ENCODE measurements at regions not wholly inside any gene's neighbourhood (a gene's known extent, or its start where the extent isn't known, plus 50 kb on each side); places are given as distances from the start of the nearest gene placed in this dataset.

DNA sequence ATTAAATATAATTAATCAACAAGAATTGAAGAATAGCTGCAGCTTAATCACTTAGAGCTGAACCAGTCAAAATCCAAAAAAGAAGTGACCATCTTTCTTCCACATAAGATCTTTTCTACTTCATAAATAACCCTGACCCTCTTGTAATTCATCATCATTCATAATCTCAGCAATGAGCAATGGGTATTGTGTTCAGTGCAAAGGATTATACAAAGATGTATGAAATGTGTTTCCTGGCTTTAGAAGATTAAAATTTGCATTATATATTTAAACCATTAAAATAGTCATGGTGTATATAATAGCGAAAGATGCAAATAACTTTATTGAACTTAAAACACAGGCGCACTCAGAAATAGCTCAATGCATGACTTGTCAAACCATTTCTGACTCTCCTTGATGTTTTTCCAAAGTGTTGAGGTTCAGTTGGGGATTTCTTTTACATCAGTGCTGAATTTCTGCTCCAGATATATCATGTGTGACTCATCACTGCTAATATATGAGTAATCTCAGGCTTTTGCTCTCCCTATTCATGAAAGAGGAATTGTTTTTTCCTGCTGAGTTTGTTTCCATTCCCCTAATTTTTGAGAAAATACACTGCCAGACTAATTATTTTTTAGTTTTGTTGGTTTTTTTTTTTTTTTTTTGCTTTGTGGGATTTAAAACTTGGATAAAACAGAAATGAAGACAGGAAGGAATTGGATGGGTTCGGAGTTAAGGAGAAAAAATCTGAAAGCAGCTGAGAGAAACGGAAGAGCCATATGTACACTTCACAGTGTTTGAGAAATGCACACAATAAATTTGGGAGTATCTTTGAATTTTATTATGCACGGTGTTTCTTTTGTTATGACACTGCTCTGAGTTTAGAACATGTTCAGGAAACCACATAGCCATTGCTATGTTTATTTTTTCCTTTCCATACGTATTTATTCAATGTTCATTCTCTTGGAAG is 290.1 kb upstream of the PCDH7 start:
- DNase-seq (ENCODE audit: insufficient read length, low spot score): peak; percentile 18
- no peak for FAIRE-seq

DNA sequence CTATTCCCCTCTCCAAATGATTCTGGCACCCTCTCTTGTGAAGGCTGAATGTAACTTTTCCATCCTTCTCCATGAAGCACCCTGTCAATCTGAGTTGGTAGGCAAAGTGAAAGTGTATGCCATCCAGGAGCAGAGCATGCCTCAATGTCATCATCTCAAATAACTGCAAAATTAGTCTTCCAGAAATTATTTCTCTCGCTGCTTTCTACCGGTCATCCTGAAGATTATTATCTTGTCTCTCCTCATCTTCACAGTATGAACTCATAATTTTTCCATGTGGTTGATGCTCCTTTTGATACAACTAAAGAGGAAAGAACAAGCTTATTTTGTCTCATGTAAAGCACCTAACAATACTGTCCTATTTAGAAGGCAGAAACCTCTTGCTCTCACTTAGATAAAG is 285.5 kb upstream of the PCDH7 start:
- FAIRE-seq (no peak), DNase-seq (ENCODE audit: insufficient read length, low spot score) (no peak)

DNA sequence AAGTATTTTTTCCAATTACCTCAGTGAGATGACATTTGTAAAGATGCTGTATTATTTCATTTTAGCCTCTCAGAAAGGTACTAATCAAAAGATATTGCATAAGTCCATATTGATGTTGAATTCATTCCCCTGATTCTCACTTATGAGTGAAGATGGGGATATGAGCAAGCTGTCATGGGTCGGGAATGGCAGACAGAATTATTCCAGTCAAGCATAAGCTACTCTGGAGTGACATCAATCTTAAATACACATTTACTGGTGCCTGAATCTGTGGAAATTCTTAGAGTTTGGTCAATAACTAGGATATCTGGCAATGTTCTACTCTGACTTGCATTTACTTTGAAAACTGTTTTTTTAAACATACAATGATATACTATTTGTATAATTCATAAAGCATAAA is 283.8 kb upstream of the PCDH7 start:
- DNase-seq (ENCODE audit: insufficient read length, low spot score): no peak
- FAIRE-seq: no peak

DNA sequence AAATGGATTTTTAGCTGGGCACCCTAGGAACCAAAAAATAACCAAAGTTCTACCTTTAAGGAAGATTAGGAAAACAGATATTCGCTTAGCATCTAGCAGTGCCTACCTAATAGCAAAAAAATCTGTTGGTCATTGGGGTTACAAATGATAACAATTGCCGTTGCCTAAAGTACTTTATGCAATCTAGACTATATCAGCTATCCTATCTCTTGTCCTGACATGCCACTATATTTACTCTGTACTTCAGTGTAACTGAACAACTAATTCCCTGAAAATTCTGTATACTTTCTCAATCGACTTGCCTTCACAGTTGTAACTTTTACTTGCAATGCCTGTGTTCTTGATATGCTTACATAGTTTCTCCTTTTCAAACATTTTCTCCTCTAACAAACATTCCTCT is 282.9 kb upstream of the PCDH7 start:
- DNase-seq (ENCODE audit: insufficient read length, low spot score): no peak
- no peak for FAIRE-seq

DNA sequence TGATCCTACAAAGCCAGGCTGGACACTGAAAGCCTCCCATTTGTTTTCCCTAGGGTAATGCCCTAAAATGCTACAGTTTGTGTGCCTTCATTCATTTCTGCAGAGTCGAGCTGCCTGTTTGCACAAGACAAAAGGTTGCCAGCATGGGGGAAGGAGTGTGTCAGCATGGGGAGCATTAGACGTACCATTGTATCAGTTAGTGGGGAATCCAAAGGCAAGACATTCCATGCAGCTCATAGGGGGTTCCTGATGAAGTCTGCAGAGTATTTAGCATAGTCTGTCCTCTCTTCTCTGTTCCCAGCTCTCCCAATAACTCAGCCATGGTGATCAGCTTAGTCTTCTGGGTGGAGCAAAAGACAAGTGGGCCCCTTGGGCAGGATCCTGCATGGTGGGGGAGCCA is 276.9 kb upstream of the PCDH7 start:
- DNase-seq (ENCODE audit: insufficient read length, low spot score) (no peak), FAIRE-seq (no peak)

DNA sequence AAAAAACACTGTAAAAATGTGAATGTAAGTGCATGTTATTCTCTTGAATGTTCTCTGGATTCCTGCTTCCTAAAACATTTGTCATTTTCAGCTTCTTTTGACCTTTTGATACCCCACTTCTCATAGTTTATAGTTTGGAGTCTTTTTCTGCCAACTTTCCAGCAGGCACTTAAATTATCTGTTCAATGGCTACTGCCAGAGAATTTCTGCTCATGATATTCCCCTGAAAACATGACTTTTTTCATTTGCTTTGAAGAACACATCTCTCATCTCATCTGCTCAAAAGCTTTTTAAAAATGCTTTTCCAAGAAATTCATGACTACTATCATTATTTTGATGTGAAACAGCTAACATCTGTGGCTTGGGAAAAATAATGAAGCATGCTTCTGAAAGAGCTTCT is 269.7 kb upstream of the PCDH7 start:
- FAIRE-seq (no peak), DNase-seq (ENCODE audit: insufficient read length, low spot score) (no peak)

DNA sequence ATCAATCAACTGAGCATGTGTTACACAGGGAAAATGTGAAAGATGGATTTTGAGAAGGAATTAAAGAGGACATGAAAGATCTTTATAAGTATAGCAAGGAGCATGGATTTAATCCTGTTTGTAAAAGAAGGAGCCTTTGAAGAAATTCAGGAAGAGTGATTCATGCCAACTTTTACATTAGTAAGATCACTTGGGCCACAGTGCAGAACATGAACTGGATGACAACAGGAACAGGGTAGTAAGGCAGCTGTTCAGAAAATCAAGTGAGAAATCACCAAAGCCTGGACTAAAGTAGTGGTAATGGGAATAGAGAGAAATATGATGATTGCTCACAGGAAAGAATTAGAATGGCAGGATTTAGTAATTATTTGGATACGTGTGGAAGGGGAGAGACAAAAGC is 265.7 kb upstream of the PCDH7 start:
- no peak for DNase-seq (ENCODE audit: insufficient read length, low spot score)
- no peak for FAIRE-seq

DNA sequence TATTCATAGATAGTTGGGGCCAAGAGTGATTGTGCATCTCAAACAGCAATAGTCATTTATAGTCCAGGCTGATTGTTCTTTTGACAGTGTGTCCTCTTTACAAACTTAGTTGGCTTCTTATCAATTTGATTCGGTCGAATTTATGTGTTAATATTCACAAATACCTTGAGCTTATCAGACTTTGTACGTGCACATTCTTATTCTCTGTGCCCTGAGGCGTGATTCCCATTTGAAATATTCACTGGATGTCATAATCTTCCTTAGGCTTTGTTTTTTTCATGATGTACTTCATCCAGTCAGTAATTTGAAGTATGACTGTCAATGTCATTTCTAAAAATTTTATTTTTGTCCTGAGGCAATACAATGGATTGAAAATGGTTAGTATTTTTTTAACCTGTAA is 263.5 kb upstream of the PCDH7 start:
- DNase-seq (ENCODE audit: insufficient read length, low spot score): no peak
- no peak for FAIRE-seq

DNA sequence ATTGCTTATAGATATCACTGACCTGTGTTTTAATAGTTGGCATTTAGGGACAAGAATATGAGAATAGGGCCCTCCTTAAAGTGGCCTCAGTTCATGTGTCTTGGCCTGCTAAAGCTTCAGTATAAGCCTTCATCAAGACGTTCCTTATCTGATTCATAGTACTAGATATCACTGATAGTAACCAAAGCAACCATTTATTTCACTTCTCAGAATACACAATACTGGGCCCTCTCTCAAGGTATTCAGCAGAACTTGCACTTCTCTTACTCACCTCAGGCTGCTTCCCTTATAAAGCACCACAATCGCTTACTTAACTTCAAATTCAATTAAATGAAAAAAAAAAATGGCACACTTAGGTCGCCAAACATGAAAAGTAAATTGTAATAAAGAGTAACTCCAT is 259.4 kb upstream of the PCDH7 start:
- no peak for DNase-seq (ENCODE audit: insufficient read length, low spot score)
- no peak for FAIRE-seq

DNA sequence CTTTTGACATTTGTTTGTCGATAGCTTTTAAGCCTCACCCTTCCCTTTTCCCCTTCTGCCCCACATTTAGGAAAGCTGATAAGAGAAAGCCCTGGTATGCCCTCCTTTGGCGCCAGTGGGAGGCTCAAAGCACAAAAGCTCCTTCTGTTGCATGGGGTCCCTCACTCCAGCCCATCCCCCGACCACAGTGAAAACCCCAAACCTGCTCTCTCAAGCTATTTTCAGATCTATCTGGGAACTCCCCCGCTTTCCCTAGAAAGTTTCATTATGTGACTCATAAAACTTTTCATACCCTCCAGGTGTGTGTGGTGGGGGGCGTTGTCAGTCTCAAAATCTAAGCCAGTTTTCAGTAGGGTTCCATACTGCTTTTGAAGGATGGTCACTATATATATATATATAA is 259.0 kb upstream of the PCDH7 start:
- no peak for FAIRE-seq
- DNase-seq (ENCODE audit: insufficient read length, low spot score): no peak

DNA sequence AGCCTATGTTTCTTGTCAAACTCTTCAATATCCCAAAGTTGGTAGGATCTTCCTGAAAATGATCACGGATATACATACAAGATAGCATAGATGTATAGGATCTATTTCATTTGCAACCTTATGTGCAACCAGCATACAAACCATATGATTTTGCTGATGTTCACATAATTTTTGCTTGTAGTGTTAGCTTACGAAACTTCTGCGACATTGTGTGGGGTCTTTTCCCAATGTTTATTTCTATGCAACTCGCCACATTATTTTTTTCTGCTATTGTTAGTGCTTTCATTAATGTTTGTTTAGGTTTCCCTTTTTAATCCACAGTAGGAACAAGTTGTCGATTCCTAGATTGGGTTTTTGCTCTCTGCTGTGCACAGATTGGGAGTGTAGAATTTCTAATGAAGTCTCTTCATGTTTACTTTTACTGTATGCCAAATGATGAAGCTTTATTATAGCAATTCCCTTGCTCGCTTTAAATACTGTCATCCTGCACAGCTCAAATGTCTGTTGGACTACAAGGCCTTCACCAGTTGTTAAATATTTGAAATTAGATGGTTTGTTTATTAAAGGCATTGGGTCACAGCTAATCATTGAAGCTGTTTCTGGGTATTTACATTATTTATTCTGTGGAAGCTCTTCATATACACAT is 257.6 kb upstream of the PCDH7 start:
- FAIRE-seq (no peak), DNase-seq (ENCODE audit: insufficient read length, low spot score) (no peak)

DNA sequence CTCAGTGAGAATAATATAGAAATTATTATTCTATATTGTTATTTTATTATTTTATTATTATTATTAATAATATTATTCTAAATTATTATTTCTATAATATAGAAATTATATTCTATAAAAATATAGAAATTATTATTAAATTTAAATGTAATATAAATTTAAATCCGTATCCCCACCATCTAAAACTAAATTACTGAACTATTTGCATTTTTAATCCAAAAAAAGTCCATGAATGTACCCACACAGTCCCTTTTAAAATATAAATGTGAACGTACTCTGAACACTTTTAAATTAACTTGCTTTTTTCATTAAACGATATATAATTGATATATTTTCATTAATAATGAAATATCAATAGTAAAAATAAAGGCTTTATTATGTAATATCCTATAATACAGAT is 248.3 kb upstream of the PCDH7 start:
- FAIRE-seq: no peak
- DNase-seq (ENCODE audit: insufficient read length, low spot score): no peak

DNA sequence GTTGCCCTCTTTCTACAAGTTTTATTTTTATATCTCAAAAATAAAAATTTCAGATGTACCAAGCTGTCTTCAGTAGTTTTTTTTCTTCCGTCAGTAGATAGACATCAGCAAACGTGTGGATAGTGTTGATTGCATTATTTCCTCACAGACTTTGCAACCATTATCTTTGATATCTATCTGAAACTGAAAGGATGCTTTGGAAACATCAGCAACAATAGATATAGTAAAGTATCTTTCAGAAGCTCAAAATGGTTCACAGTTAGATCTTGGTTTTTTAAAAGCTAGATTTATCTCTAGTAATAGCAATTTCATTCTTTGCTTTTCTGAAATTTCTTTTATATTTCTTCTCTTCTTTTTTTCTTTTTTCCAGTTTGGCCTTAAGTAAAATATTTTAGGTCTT is 246.9 kb upstream of the PCDH7 start:
- no peak for FAIRE-seq

DNA sequence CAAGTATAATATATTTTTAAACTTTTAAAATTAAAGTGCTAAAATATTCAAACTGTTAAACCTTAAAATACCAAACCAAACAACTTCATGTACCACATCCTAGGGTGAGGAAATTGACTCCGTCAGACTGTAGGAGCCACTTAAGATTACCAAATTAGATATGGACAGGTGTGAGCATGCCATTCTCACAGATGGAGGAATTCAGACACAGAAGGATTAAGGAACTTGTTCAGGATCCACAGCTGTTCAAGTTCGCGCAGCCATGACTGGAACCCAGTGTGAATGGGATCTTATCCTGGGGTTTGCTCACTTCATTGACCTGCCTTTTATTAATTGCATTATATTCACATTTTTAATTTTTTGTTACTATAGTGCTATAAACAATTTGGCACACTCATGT is 224.9 kb upstream of the PCDH7 start:
- DNase-seq (ENCODE audit: insufficient read length, low spot score): no peak
- no peak for FAIRE-seq

More for the DNA sequence above, 246.9 kb upstream of the PCDH7 start:
- DNase-seq (ENCODE audit: insufficient read length, low spot score): no peak

DNA sequence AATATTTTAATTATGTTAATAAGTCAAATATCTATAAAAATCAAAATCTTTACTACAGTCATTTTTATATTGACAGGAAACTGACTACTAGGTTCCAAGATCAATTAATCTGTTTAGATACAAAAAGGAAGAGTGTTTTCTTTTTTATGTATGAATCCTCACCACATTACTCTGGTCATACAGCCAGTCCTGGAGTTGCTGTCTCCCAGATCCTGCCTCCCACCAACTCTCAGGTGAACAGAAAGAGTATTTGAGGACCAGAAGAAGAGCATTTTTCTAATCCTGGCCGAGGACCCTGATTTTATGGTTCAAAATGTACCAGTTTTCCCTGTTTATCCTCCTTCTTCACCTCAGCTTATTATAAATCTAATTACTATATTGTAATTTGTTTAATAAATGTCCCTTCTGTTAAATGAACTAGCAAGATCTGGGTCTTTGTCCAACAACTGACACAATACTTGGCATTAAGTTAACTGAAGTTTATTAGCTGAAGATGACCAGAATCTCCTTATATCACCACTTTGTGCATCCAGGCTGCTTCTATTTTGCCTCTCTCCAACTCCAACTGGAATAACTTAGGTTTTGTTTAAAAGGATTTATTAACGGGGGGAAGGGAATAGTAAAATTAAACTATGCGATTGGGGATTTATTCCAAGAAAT is 224.4 kb upstream of the PCDH7 start:
- FAIRE-seq (no peak), DNase-seq (ENCODE audit: insufficient read length, low spot score) (no peak)

DNA sequence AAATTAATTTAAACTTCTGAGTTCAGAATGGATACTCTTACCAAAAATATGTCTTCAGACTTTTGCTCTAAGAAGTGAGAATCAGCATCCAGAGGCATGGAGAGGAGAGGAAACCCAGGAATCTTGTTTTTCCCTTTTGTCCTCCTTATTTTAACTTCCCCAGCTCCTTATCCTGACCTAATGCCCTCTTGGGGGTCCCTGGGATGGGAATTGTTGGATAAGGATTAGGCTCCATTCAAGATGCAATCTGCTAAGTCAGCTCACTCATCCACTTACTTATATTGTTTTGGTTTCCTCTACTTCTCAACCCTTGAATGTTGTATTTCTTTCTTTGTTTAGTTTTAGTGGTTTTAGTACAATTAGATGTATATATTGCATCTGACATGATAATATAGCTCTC is 208.4 kb upstream of the PCDH7 start:
- no peak for DNase-seq (ENCODE audit: insufficient read length, low spot score)
- no peak for FAIRE-seq

DNA sequence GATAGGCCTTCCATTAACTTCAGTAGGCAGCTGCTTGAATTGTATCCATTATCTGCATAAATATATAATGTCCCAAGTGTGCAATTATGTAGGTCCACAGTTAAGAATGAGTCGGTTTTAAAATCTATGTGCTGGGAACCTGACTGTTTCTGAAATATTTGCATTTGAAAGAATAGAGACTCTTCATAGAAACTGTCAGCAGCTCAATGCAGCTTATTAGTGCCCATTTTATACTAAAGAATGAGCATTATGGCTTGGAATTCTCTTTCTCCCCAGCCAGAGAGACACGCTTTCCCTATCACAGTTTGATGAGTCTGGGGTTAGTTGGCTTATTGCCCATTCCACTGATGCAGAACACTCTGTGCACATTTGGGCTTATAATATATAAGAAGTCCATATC is 202.0 kb upstream of the PCDH7 start:
- DNase-seq (ENCODE audit: insufficient read length, low spot score) (no peak), FAIRE-seq (no peak)

DNA sequence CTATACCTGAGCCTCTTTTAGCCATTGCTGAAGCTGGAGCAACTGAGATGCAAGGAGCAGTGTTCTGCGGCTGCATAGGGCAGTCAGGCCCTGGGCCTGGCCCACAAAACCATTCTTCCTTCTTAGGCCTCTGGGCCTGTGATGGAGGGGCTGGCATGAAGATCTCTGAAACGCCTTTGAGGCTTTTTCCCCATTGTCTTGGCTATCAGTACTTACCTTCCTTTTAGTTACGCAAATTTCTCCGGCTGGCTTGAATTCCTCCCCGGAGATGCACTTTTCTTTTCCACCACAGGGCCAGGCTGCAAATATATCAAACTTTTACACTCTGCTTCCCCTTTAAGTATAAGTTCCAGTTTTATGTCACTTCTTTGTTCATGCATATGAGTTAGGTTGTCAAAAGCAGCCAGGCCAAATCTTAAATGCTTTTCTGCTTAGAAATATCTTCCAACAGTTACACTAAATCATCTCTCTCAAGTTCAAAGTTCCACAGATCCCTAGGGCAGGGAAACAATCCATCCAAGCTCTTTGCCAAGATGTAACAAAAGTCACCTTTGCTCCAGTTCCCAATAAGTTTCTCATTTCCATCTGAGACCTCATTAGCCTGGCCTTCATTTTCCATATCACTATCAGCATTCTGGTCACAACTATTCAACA is 194.4 kb upstream of the PCDH7 start:
- FAIRE-seq (no peak), DNase-seq (ENCODE audit: insufficient read length, low spot score) (no peak)

DNA sequence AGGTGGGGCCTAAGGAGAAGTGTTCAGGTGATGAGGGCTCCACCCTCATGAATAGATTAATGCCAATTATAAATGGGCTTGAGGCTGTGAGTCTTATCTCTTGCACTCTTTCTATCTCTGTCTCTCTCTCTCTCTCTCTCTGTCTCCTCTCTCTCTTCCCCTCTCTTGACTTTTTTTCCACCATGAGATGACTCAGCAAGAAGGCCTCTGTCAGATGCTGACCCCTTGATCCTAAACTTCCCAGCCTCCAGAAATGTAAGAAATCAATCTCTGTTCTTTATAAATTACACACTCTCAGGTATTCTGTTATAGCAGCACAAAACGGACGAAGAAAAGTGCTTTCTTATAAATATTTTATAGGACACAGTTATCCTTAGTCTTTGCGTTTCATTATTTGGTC is 184.9 kb upstream of the PCDH7 start:
- DNase-seq (ENCODE audit: insufficient read length, low spot score): no peak
- FAIRE-seq: no peak

DNA sequence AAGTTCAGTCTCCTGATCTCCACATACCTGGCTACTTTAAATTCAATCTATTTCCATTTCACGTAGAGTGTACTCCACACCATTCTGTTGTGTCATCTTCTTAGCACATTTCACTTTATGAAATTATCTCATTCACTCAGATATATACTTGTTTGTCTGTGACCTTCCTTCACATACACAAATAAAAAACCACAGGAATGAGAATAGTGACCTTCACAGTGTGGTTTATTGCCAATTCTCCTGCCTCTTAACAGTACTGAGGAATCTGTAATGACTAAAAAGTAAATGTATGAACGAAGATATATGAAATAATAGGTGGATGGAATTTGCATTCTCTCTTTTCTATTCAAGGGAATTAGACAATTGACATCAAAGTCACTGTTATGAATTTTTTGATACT is 183.9 kb upstream of the PCDH7 start:
- DNase-seq (ENCODE audit: insufficient read length, low spot score) (peak; percentile 18), FAIRE-seq (no peak)

DNA sequence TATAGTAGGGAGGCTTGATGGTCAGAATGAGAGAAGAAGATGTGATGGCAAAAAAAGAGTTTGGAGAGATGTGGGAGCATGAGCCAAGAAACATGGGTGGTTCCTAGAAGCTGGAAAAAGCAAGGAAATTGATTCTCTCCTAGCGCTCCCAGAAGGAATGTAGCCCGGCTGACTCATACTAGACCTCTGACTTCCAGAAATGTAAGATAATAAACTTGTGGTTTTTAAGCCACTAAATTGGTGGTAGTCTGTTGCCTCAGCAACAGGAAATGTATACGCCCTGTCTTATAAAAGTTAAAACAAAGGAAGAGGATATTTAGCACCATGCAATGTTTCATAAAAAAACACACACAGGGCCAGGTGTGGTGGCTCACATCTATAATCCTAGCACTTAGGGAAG is 182.7 kb upstream of the PCDH7 start:
- FAIRE-seq: peak; percentile 9

More for the DNA sequence above, 182.7 kb upstream of the PCDH7 start:
- DNase-seq (ENCODE audit: insufficient read length, low spot score): peak; percentile 49
